Psoas muscle (tissue), 7 donors: ENCODE measurements at regions not wholly inside any gene's neighbourhood (a gene's known extent, or its start where the extent isn't known, plus 50 kb on each side); places are given as distances from the start of the nearest gene placed in this dataset.

Source experiments
- ATAC-seq, 4 donors: fragments of 200-7000 bp; cut with Tn5 transposase; one replicate each; pipeline ENCODE4 v1.9.1; 2020; ENCODE audit warnings: moderate library complexity in 3 of 4, mild to moderate bottlenecking in 2 of 4
- DNase-seq, 2 donors: peaks; one replicate each; pipeline ENCODE4 v3.0.0-alpha.2; 2020
- H3K27ac ChIP-seq: fragments of 200-600 bp; one replicate; pipeline ENCODE4 v1.8.0; 2022
- H3K27me3 ChIP-seq, 3 donors: fragments of 200-600 bp in 1 of 3; one replicate each; pipeline versions ENCODE4 v1.6.1 to v1.8.0; 2013 to 2022; ENCODE audit warnings: low read length in 2 of 3, mild to moderate bottlenecking in 2 of 3, moderate library complexity in 1 of 3; ENCODE audit not compliant: insufficient read depth in 3 of 3
- H3K36me3 ChIP-seq, 2 donors: fragments of 200-600 bp in 1 of 2; one replicate each; pipeline versions ENCODE4 v1.6.1 to v1.8.0; 2013 to 2022; ENCODE audit warnings: low read depth in 1 of 2, mild to moderate bottlenecking in 1 of 2, moderate library complexity in 1 of 2; ENCODE audit not compliant: insufficient read depth in 1 of 2
- H3K4me1 ChIP-seq: fragments of 200-600 bp; one replicate; pipeline ENCODE4 v1.8.0; 2022
- H3K4me3 ChIP-seq: fragments of 200-600 bp; one replicate; pipeline ENCODE4 v1.8.0; 2022; ENCODE audit warnings: mild to moderate bottlenecking
- H3K9me3 ChIP-seq: fragments of 200-600 bp; one replicate; pipeline ENCODE4 v1.8.0; 2022
- WGBS, 3 donors: extraction: QIAGEN DNeasy Blood & Tissue Kit; methylation state at CpG; one replicate each; pipeline versions ENCODE4 v1.1.6 to v1.1.7; 2013; 5-methylcytosine and 5-hydroxymethylcytosine counted together
- intact Hi-C, 2 donors: fragments of 100-400 bp; cut with DNase I; formaldehyde crosslinking; loops; one replicate each; pipeline versions ENCODE4 v1.11.0 to v1.14.2; 2022
- TF ChIP-seq, protein P1 (sequence below): fragments of 200-600 bp; IDR thresholded peaks from one replicate; pipeline ENCODE4 v1.8.0; 2022; ENCODE audit warnings: antibody characterized with exemption
- donor health status: healthy with polysubstance abuse.
- donor health status: DM: no; HTN: no; CAD: no; lungs with moderate emphysema.
- donor health status: Bipolar disorder and iron deficiency.
- donor health status: healthy.
- donor health status: DM: yes; HTN: yes; CAD: no.
- donor health status: DM: no; HTN: no; CAD: no.
- donor health status: DM: yes; HTN: yes; CAD: no.

- ATAC-seq: no peak
- H3K36me3 ChIP-seq: no peaks in the 10 kb centered on the region
- no peak overlapping the region for H3K4me3 ChIP-seq
- WGBS, 3 donors: 23 to 27% (median 26%) methylated on average over 2 of the region's 2 CpGs
- no peaks in the 10 kb centered on the region for H3K4me1 ChIP-seq
- TF ChIP-seq, protein P1, sequence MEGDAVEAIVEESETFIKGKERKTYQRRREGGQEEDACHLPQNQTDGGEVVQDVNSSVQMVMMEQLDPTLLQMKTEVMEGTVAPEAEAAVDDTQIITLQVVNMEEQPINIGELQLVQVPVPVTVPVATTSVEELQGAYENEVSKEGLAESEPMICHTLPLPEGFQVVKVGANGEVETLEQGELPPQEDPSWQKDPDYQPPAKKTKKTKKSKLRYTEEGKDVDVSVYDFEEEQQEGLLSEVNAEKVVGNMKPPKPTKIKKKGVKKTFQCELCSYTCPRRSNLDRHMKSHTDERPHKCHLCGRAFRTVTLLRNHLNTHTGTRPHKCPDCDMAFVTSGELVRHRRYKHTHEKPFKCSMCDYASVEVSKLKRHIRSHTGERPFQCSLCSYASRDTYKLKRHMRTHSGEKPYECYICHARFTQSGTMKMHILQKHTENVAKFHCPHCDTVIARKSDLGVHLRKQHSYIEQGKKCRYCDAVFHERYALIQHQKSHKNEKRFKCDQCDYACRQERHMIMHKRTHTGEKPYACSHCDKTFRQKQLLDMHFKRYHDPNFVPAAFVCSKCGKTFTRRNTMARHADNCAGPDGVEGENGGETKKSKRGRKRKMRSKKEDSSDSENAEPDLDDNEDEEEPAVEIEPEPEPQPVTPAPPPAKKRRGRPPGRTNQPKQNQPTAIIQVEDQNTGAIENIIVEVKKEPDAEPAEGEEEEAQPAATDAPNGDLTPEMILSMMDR: no peak
- no peaks in the 10 kb centered on the region for H3K9me3 ChIP-seq
- DNase-seq: no peak
- no peaks in the 10 kb centered on the region for H3K27me3 ChIP-seq
- no peak overlapping the region for H3K27ac ChIP-seq
- intact Hi-C loops: no loop called here
Observed at GRCh38 chrX:4268676-4269075, 555.2 kb upstream of the PRKX start.

DNA sequence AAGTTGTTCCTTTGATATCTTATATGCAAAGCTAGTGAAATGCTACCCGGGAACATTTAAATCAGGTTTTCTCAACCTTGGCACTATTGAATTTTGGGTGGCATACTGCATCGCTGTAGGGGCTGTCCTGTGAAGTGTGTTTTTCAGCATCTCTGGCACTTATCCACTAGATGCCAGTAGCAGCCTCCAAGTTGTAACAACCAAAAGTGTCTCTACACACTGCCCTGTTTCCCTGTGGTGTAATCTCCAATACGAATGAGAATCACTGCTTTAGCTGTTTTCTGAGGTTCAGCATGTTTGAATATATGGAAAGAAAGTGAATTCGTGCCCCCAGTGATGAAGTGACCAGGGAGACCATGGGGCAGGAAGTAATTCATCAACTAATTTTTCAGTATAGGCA is 551.6 kb upstream of the PRKX start:
- DNase-seq (no peak), ATAC-seq (no peak)
- 71 to 80% (median 75%) methylated on average over 4 of the region's 4 CpGs for WGBS, 3 donors
- Histone ChIP-seq H3K4me3 (no peak overlapping the region), H3K27ac (no peak overlapping the region), H3K4me1 (no peaks in the 10 kb centered on the region), H3K9me3 (no peaks in the 10 kb centered on the region), H3K36me3 (no peaks in the 10 kb centered on the region), H3K27me3 (no peaks in the 10 kb centered on the region)
- intact Hi-C loops: no loop called here
- TF ChIP-seq, protein P1: no peak

DNA sequence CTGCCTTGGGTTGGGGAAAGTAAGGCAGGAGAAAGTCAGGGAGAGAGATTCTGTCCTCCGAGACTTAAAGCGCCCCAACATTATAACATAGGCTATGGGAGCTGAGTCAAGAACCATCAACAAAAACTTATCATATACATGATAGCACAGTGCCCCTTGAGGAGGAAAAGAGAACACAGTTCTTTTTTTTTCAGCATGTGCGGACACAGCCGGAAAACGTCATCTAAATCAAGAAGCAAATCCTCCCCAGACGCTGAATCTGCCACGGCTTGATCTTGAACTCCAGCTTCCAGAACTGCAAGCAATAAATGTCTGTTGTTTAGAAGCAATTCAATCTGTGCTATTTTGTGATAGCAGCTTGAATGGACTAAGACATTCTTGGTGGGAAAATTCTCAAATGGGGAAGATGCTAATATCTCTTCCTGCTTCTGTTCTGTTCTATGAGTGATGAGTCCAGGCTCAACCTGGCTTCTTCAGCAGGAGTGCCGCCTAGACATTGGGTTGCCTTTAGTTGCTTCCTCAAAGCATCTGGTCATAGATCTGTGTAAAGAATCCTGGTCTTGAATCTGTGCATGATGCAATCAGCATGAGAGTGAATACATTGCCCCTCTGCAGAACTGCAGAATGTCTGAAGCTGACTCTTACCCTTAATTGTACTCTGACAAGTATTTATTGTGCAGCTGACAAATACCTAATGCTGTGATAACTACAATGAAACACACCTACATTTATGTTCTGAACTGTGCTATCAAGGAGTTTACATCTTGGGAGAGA is 549.8 kb upstream of the PRKX start:
- ATAC-seq (no peak), DNase-seq (no peak)
- Histone ChIP-seq H3K36me3 (no peaks in the 10 kb centered on the region), H3K9me3 (no peaks in the 10 kb centered on the region), H3K27ac (no peak overlapping the region), H3K27me3 (no peaks in the 10 kb centered on the region), H3K4me3 (no peak overlapping the region), H3K4me1 (no peaks in the 10 kb centered on the region)
- 32 to 37% (median 33%) methylated on average over 8 of the region's 8 CpGs for WGBS, 3 donors
- TF ChIP-seq, protein P1: no peak
- intact Hi-C loops: no loop called here

DNA sequence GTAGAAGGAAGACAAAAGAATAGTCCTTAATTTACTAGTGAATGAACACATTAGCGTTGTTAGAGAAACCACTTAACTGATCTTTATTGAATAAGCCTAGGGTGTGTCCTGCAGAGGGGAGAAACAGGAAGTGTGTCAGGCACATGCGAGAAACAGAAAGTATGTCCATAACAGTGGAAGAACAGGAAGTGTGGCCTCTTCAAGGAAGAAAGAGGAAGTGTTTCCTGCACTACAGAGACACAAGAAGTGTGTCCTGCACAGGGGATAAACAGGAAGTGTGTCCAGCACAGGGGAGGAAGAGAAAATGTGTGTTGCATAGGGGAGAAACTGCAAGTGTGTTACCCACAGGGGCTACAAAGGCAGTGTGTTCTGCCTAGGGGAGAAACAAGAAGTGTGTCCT is 539.6 kb upstream of the PRKX start:
- H3K27ac ChIP-seq: no peak overlapping the region
- WGBS, 3 donors: 56 to 70% (median 69%) methylated on average over 2 of the region's 2 CpGs
- H3K36me3 ChIP-seq: no peaks in the 10 kb centered on the region
- TF ChIP-seq, protein P1: no peak
- no peak for DNase-seq
- H3K4me3 ChIP-seq: no peak overlapping the region
- intact Hi-C loops: no loop called here
- no peaks in the 10 kb centered on the region for H3K4me1 ChIP-seq
- no peaks in the 10 kb centered on the region for H3K9me3 ChIP-seq
- no peaks in the 10 kb centered on the region for H3K27me3 ChIP-seq
- ATAC-seq: no peak

DNA sequence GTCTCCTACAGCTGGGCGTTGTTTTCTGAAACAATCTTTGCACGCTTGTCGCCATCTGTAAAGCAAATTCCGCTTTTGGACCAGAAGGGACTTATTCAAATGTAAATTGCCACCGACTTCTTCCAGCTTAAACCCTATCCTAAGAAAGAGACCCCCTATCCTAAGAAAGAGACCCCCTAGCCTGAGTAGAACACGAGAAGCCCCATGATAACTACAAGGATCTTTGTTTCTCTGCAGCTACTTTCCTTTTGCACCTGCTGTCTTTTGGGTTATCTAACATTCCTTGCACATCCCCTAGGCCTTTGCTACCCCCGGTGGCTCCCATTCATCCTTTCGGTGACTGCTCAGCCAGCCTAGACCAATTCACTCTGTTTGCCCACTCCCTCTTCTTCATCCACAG is 536.0 kb upstream of the PRKX start:
- no peaks in the 10 kb centered on the region for H3K27me3 ChIP-seq
- intact Hi-C loops: no loop called here
- no peaks in the 10 kb centered on the region for H3K9me3 ChIP-seq
- DNase-seq (no peak), ATAC-seq (no peak)
- WGBS, 3 donors: 47 to 80% (median 48%) methylated on average over 8 of the region's 8 CpGs
- no peaks in the 10 kb centered on the region for H3K36me3 ChIP-seq
- H3K4me1 ChIP-seq: no peaks in the 10 kb centered on the region
- TF ChIP-seq, protein P1: no peak
- no peak overlapping the region for H3K27ac ChIP-seq
- no peak overlapping the region for H3K4me3 ChIP-seq
